ENCODE measurements at regions not wholly inside any gene's neighbourhood (a gene's known extent, or its start where the extent isn't known, plus 50 kb on each side); places are given as distances from the start of the nearest gene placed in this dataset.
A peak's percentile ranks its signal among the peaks of the same experiment; 100 is the strongest.
"Not testable (repeated sequence)": the region's sequence is repeated elsewhere in the genome, so short reads cannot be mapped to it uniquely, and the experiment has no call there.

DNA sequence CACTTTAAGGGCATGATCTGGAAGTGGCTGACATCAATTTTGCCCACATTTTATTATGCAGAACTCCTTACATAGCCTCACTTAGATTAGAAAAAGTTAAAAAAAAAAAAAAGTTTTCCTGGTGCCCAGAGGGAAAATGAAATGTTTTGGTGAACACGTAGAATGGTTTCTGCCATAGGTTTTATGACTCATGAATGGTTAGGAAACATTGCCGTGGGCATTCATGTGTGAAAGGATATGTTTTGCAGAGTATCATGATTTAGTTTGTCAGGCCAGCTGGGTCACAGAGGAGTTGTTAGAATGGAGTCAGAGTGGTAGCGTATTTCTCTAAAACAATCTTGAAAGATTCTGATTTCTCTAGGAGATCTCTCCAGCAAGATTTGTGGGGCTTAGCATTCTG is 133.8 kb downstream of the MRPL57 start:
- in situ Hi-C loops (cut with HindIII; ENCODE audit: low sequenced_read_pairs): no loop called here

DNA sequence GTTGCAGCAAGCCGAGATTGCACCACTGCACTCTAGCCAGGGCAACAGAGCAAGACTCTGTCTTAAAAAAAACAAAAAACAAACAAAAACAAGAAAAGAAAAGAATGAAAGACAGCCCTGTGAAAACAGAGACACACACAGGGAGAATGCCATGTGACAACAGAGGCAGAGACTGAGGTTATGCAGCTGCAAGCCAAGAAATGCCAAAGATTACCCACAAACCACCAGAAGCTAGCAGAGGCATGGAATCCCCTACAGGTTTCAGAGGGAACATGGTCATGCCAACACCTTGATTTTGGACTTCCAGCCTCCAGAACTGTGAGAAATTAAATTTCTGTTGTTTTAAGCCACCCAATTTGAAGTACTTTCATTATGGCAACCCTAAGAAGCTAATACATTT is 138.5 kb downstream of the MRPL57 start:
- H3K4me3 ChIP-seq (ENCODE audit: low read depth, low read length); in situ Hi-C loops (cut with HindIII; ENCODE audit: low sequenced_read_pairs); DNase-seq (ENCODE audit: low read depth, low spot score): not testable (repeated sequence)

More for the DNA sequence above, 133.8 kb downstream of the MRPL57 start:
- no peak overlapping the region for H3K4me3 ChIP-seq (ENCODE audit: low read depth, low read length)
- TF ChIP-seq, protein P1, sequence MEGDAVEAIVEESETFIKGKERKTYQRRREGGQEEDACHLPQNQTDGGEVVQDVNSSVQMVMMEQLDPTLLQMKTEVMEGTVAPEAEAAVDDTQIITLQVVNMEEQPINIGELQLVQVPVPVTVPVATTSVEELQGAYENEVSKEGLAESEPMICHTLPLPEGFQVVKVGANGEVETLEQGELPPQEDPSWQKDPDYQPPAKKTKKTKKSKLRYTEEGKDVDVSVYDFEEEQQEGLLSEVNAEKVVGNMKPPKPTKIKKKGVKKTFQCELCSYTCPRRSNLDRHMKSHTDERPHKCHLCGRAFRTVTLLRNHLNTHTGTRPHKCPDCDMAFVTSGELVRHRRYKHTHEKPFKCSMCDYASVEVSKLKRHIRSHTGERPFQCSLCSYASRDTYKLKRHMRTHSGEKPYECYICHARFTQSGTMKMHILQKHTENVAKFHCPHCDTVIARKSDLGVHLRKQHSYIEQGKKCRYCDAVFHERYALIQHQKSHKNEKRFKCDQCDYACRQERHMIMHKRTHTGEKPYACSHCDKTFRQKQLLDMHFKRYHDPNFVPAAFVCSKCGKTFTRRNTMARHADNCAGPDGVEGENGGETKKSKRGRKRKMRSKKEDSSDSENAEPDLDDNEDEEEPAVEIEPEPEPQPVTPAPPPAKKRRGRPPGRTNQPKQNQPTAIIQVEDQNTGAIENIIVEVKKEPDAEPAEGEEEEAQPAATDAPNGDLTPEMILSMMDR (IDR thresholded peaks at IDR 0.05; ENCODE audit: low read depth, low read length): no peak
- DNase-seq (ENCODE audit: low read depth, low spot score): no peak

DNA sequence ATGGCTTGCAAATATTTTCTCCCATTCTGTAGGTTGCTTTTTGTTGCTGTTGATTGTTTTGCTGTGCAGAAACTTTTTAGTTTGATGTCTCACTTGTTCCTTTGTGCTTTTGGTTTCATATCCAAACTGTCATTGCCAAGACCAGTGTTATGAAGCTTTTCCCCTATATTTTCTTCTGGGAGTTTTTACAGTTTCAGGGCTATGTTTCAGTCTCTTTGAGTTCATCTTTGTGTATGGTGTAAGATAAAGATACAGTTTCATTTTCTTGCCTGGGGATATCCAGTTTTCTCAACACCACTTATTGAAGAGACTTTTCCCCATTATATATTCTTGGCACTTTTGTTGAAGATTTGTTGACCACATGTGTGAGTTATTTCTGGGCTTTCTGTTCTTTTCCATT is 139.9 kb downstream of the MRPL57 start:
- in situ Hi-C loops (cut with HindIII; ENCODE audit: low sequenced_read_pairs): no loop called here
- TF ChIP-seq, protein P1 (IDR thresholded peaks at IDR 0.05; ENCODE audit: low read depth, low read length): no peak
- no peak for DNase-seq (ENCODE audit: low read depth, low spot score)
- no peak overlapping the region for H3K4me3 ChIP-seq (ENCODE audit: low read depth, low read length)

DNA sequence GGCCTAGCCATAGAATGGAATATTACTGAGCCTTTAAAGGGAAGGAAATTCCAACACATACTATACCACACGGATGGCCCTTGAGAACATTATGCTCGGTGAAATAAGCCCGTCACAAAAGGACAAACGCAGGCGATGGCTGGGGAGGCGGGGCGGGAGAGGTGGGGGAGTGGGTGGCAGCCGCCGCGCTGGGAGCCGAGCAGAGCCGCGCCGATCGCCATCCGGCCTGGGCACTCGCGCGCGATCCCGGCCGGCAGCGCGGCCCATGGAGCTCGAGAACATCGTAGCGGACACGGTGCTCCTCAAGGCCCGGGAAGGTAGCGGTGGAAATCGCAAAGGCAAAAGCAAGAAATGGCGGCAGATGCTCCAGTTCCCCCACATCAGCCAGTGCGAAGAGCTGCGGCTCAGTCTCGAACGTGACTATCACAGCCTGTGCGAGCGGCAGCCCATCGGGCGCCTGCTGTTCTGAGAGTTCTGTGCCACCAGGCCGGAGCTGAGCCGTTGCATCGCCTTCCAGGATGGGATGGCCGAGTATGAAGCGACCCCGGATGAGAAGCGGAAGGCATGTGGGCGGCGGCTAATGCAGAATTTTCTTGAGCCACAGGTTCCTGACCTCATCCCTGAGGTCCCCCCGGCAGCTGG is 140.1 kb downstream of the ZDHHC20 start:
- in situ Hi-C loops (cut with HindIII; ENCODE audit: low sequenced_read_pairs): no loop called here

DNA sequence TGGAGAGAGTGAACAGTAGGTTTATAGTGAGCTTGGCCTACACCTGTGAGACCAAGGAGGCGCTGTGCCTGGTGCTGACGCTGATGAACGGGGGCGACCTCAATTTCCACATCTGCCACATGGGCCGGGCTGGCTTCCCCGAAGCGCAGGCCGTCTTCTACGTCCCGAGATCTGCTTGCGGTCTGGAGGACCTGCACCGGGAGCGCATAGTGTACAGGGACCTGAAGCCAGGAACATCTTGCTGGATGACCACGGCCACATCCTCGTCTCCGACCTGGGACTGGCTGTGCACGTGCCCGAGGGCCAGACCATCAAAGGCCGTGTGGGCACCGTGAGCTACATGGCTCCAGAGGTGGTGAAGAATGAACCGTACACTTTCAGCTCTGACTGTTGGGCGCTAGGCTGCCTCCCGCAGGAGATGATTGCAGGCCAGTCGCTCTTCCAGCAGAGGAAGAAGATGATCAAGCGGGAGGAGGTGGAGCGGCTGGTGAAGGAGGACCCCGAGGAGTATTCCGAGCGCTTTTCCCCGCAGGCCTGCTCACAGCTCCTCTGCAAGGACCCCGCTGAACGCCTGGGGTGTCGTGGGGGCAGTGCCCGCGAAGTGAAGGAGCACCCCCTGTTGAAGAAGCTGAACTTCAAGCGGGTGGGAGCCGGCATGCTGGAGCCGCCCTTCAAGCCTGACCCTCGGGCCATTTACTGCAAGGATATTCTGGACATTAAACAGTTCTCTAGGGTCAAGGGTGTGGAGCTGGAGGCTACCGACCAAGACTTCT is 139.0 kb downstream of the ZDHHC20 start:
- H3K4me3 ChIP-seq (ENCODE audit: low read depth, low read length): no peak overlapping the region
- in situ Hi-C loops (cut with HindIII; ENCODE audit: low sequenced_read_pairs): no loop called here
- TF ChIP-seq, protein P1 (IDR thresholded peaks at IDR 0.05; ENCODE audit: low read depth, low read length): no peak
- no peak for DNase-seq (ENCODE audit: low read depth, low spot score)

More for the DNA sequence above, 140.1 kb downstream of the ZDHHC20 start:
- TF ChIP-seq, protein P1 (IDR thresholded peaks at IDR 0.05; ENCODE audit: low read depth, low read length): no peak
- peak overlapping the region; percentile 21 for H3K4me3 ChIP-seq (ENCODE audit: low read depth, low read length)
- no peak for DNase-seq (ENCODE audit: low read depth, low spot score)

DNA sequence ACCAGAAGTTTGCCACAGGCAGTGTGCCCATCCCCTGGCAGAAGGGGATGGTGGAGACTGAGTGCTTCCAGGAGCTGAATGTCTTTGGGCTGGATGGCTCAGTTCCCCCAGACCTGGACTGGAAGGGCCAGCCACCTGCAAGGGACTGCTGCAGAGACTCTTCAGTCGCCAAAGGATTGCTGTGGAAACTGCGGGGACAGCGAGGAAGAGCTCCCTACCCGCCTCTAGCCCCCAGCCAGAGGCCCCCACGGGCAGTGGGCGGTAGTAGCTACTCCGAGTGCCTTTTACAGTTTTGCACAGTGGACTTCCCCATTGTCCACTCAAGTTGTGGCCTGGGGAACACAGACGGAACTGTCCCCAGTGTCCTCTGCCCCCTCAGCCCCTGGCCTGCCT is 138.5 kb downstream of the ZDHHC20 start:
- DNase-seq (ENCODE audit: low read depth, low spot score): no peak
- H3K4me3 ChIP-seq (ENCODE audit: low read depth, low read length): no peak overlapping the region
- in situ Hi-C loops (cut with HindIII; ENCODE audit: low sequenced_read_pairs): no loop called here
- TF ChIP-seq, protein P1 (IDR thresholded peaks at IDR 0.05; ENCODE audit: low read depth, low read length): no peak

DNA sequence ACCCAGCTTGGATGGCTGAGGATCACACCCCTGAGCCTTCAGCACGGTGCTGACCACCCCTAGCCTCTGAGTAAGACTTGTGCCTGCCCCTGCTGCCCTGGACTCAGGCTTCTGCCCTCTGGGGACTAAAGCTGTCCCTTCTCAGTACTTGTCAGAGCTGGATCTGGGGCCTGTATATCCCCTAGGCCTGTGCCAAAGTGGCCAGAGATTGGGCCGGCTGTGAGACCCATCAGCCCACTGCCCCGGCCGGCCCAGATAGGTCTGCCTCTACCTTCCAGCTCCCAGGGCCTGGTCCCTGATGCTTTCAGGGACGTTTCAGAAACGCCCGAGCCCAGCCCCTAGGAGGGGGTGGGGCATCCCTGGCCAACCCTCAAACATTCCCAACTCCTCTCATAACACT is 137.8 kb downstream of the ZDHHC20 start:
- TF ChIP-seq, protein P1 (IDR thresholded peaks at IDR 0.05; ENCODE audit: low read depth, low read length): no peak
- in situ Hi-C loops (cut with HindIII; ENCODE audit: low sequenced_read_pairs): no loop called here
- no peak overlapping the region for H3K4me3 ChIP-seq (ENCODE audit: low read depth, low read length)
- no peak for DNase-seq (ENCODE audit: low read depth, low spot score)

Data from astrocyte of the spinal cord (primary cell).